WTC11 (cell line): ENCODE measurements at regions not wholly inside any gene's neighbourhood (a gene's known extent, or its start where the extent isn't known, plus 50 kb on each side); places are given as distances from the start of the nearest gene placed in this dataset.

Experiments used
- ATAC-seq: fragments of 200-7000 bp; cut with Tn5 transposase; 2 replicates; pipeline ENCODE4 v1.10.0; 2021; ENCODE audit warnings: mild to moderate bottlenecking, moderate library complexity
- CTCF ChIA-PET: fragments of 300-600 bp; sonication (Branson Sonifier 250); formaldehyde crosslinking; loops from one replicate; lab custom pipeline; 2021; ENCODE audit warnings: antibody characterized with exemption; lab: Charles Lee
- POLR2A ChIA-PET: fragments of 350-600 bp; sonication (Branson Sonifier 250); formaldehyde crosslinking; loops from one replicate; lab custom pipeline; 2021; ENCODE audit warnings: antibody characterized with exemption; lab: Charles Lee
- DNase-seq: peaks from one replicate; pipeline ENCODE4 v3.0.0; 2021; ENCODE audit warnings: low spot score
- H3K27ac Mint-ChIP-seq: 2 replicates; pipeline ENCODE4 v1.8.0; 2021; ENCODE audit warnings: mixed read lengths
- H3K27me3 Mint-ChIP-seq: 2 replicates; pipeline ENCODE4 v1.8.0; 2021; ENCODE audit warnings: low read depth, mild to moderate bottlenecking, moderate library complexity, mixed read lengths
- H3K36me3 Mint-ChIP-seq: 2 replicates; pipeline ENCODE4 v1.8.0; 2021; ENCODE audit warnings: mixed read lengths
- H3K4me1 Mint-ChIP-seq: 2 replicates; pipeline ENCODE4 v1.8.0; 2022; ENCODE audit warnings: mixed read lengths
- H3K4me3 Mint-ChIP-seq: 2 replicates; pipeline ENCODE4 v1.8.0; 2021; ENCODE audit warnings: mild to moderate bottlenecking, moderate library complexity, mixed read lengths
- H3K9me3 Mint-ChIP-seq: 2 replicates; pipeline ENCODE4 v1.8.0; 2021; ENCODE audit warnings: mixed read lengths
- AFF4 ChIP-seq: sonication (generic); formaldehyde crosslinking; IDR thresholded peaks from 2 replicates; pipeline ENCODE4 v1.8.1; 2023; ENCODE audit warnings: mild to moderate bottlenecking, missing genetic modification reagents, borderline replicate concordance
- CTCF ChIP-seq: fragments of 200-600 bp; IDR thresholded peaks from 2 replicates; pipeline ENCODE4 v1.8.0; 2022; ENCODE audit warnings: antibody characterized with exemption
- ERG ChIP-seq: fragments of 250-450 bp; sonication (Bioruptor Pico); IDR thresholded peaks from 2 replicates; pipeline ENCODE4 v1.8.0; 2021; ENCODE audit warnings: mild to moderate bottlenecking
- ETV6 ChIP-seq: sonication (generic); formaldehyde crosslinking; IDR thresholded peaks from 2 replicates; pipeline ENCODE4 v1.8.1; 2022; ENCODE audit warnings: mild to moderate bottlenecking, missing genetic modification reagents
- FOXJ3 ChIP-seq: sonication (generic); formaldehyde crosslinking; IDR thresholded peaks from 2 replicates; pipeline ENCODE4 v1.9.0; 2021; ENCODE audit warnings: missing genetic modification reagents, mild to moderate bottlenecking, borderline replicate concordance
- MLX ChIP-seq: sonication (generic); formaldehyde crosslinking; IDR thresholded peaks from 2 replicates; pipeline ENCODE4 v1.8.1; 2023; ENCODE audit warnings: mild to moderate bottlenecking, missing genetic modification reagents, moderate library complexity
- OVOL2 ChIP-seq: fragments of 250-450 bp; sonication (Bioruptor Pico); IDR thresholded peaks from 2 replicates; pipeline ENCODE4 v1.9.0; 2021; ENCODE audit warnings: mild to moderate bottlenecking, borderline replicate concordance
- PRRX2 ChIP-seq: fragments of 250-450 bp; sonication (Bioruptor Pico); IDR thresholded peaks from 2 replicates; pipeline ENCODE4 v1.8.0; 2021; ENCODE audit warnings: mild to moderate bottlenecking
- RELA ChIP-seq: sonication (generic); formaldehyde crosslinking; IDR thresholded peaks from 2 replicates; pipeline ENCODE4 v1.8.1; 2022; ENCODE audit warnings: missing genetic modification reagents, mild to moderate bottlenecking, borderline replicate concordance
- RORB ChIP-seq: fragments of 250-450 bp; sonication (Bioruptor Pico); IDR thresholded peaks from 2 replicates; pipeline ENCODE4 v1.9.0; 2021; ENCODE audit warnings: mild to moderate bottlenecking
- SMAD3 ChIP-seq: sonication (generic); formaldehyde crosslinking; IDR thresholded peaks from 2 replicates; pipeline ENCODE4 v1.8.0; 2022; ENCODE audit warnings: missing genetic modification reagents, mild to moderate bottlenecking, borderline replicate concordance
- SMAD4 ChIP-seq: sonication (generic); formaldehyde crosslinking; IDR thresholded peaks from 2 replicates; pipeline ENCODE4 v1.8.0; 2022; ENCODE audit warnings: mild to moderate bottlenecking, missing genetic modification reagents
- STAT6 ChIP-seq: sonication (generic); formaldehyde crosslinking; conservative IDR thresholded peaks from 2 replicates; pipeline ENCODE4 v1.8.1; 2023; ENCODE audit warnings: mild to moderate bottlenecking, low read depth, missing genetic modification reagents, moderate library complexity
- TEAD4 ChIP-seq: sonication (generic); formaldehyde crosslinking; IDR thresholded peaks from 2 replicates; pipeline ENCODE4 v1.8.0; 2022; ENCODE audit warnings: mild to moderate bottlenecking, missing genetic modification reagents
- USF1 ChIP-seq: sonication (generic); formaldehyde crosslinking; IDR thresholded peaks from 2 replicates; pipeline ENCODE4 v1.8.0; 2022; ENCODE audit warnings: mild to moderate bottlenecking, missing genetic modification reagents
- USF2 ChIP-seq: sonication (generic); formaldehyde crosslinking; IDR thresholded peaks from 2 replicates; pipeline ENCODE4 v1.8.1; 2023; ENCODE audit warnings: mild to moderate bottlenecking, missing genetic modification reagents, moderate library complexity
- ZNF671 ChIP-seq: fragments of 250-450 bp; sonication (Bioruptor Pico); IDR thresholded peaks from 2 replicates; pipeline ENCODE4 v1.8.0; 2021; ENCODE audit warnings: mild to moderate bottlenecking

GRCh38 chr2:189309331-189309730 lies 129.8 kb upstream of the COL5A2 start (continued):
- TF ChIP-seq AFF4 (CRISPR knock-in tag) (no peak), PRRX2 (no peak), ZNF671 (CRISPR knock-in tag) (no peak), MLX (CRISPR knock-in tag) (no peak), SMAD4 (CRISPR knock-in tag) (no peak), RORB (CRISPR knock-in tag) (no peak), SMAD3 (CRISPR knock-in tag) (no peak)

GRCh38 chr2:189312211-189312610 lies 129.1 kb upstream of the WDR75 start:
- Mint-ChIP-seq H3K4me3 (no peak overlapping the region), H3K27me3 (no peaks in the 10 kb centered on the region), H3K9me3 (peaks cover 19% of the 10 kb centered on the region), H3K4me1 (no peaks in the 10 kb centered on the region), H3K27ac (no peak overlapping the region), H3K36me3 (no peaks in the 10 kb centered on the region)
- ChIA-PET CTCF (interaction anchor here (1.3 kb wide), 1 partner anchor 169 kb away, joined by 3 read pairs; no protein-coding TSS in a partner anchor), POLR2A (no interaction called here)
- DNase-seq (no peak), ATAC-seq (no peak)
- no peak for TF ChIP-seq PRRX2
- TF ChIP-seq AFF4 (CRISPR knock-in tag): no peak
- TF ChIP-seq USF1 (CRISPR knock-in tag): no peak
- TF ChIP-seq STAT6 (CRISPR knock-in tag): no peak
- no peak for TF ChIP-seq USF2 (CRISPR knock-in tag)
- no peak for TF ChIP-seq OVOL2 (CRISPR knock-in tag)
- no peak for TF ChIP-seq TEAD4
- no peak for TF ChIP-seq ERG (CRISPR knock-in tag)
- no peak for TF ChIP-seq CTCF
- TF ChIP-seq RELA (CRISPR knock-in tag): no peak
- TF ChIP-seq FOXJ3 (CRISPR knock-in tag): no peak
- TF ChIP-seq ETV6 (CRISPR knock-in tag): no peak
